HUES48 (cell line): ENCODE measurements at regions not wholly inside any gene's neighbourhood (a gene's known extent, or its start where the extent isn't known, plus 50 kb on each side); places are given as distances from the start of the nearest gene placed in this dataset.

Source experiments
- H3K27ac ChIP-seq: one replicate; pipeline ENCODE4 v1.7.0; 2013; ENCODE audit warnings: low read depth, low read length, inconsistent platforms
- H3K27me3 ChIP-seq: 2 replicates; pipeline ENCODE4 v1.6.1; 2013; ENCODE audit warnings: mild to moderate bottlenecking, low read length; ENCODE audit not compliant: control insufficient read depth, insufficient read depth
- H3K36me3 ChIP-seq: 2 replicates; pipeline ENCODE4 v1.6.1; 2013; ENCODE audit warnings: low read length; ENCODE audit not compliant: control insufficient read depth, insufficient read depth
- H3K4me1 ChIP-seq: 2 replicates; pipeline ENCODE4 v1.6.1; 2013; ENCODE audit warnings: mild to moderate bottlenecking, low read length; ENCODE audit not compliant: control insufficient read depth, insufficient read depth
- H3K4me3 ChIP-seq: 2 replicates; pipeline ENCODE4 v1.5.1; 2013; ENCODE audit warnings: mild to moderate bottlenecking, low read depth, low read length
- H3K9ac ChIP-seq: 2 replicates; pipeline ENCODE4 v1.6.1; 2013; ENCODE audit warnings: mild to moderate bottlenecking, low read depth, low read length, moderate library complexity
- H3K9me3 ChIP-seq: 2 replicates; pipeline ENCODE4 v1.6.1; 2013; ENCODE audit warnings: low read length; ENCODE audit not compliant: control insufficient read depth, insufficient read depth

DNA sequence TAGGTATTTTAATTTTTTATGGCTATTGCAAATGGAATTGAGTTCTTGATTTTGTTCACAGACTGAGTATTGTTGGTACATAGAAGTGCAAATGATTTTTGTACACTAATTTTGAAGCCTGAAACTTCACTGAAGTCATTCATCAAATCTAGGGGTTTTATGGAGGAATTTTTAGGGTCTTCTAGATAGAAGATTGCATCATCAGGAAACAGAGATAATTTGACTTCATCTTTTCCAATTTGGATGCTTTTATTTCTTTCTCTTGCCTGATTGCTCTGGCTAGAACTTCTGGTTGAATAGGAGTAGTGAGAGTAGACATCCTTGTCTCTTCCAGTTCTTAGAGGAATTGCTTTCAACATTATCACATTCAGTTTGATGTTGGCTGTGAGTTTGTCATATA lies 58.2 kb upstream of the SNCAIP start:
- H3K36me3 ChIP-seq, result no peaks in the 10 kb centered on the region
- peaks cover 9% of the 10 kb centered on the region; the same call in 1 of the 2 replicates for H3K9me3 ChIP-seq
- H3K27ac ChIP-seq, result no peak overlapping the region
- H3K27me3 ChIP-seq, result no peaks in the 10 kb centered on the region
- H3K4me3 ChIP-seq, result no peak overlapping the region
- no peak overlapping the region for H3K9ac ChIP-seq
- H3K4me1 ChIP-seq, result no peaks in the 10 kb centered on the region

- Histone ChIP-seq H3K9me3 (peaks cover 9% of the 10 kb centered on the region; the same call in 1 of the 2 replicates), H3K27ac (no peak overlapping the region), H3K4me3 (no peak overlapping the region), H3K4me1 (no peaks in the 10 kb centered on the region), H3K27me3 (no peaks in the 10 kb centered on the region), H3K36me3 (no peaks in the 10 kb centered on the region), H3K9ac (no peak overlapping the region)
Measured at GRCh38 chr5:122256388-122256787, 55.6 kb upstream of the SNCAIP start.

- no peak overlapping the region for H3K4me3 ChIP-seq
- no peak overlapping the region for H3K27ac ChIP-seq
- no peaks in the 10 kb centered on the region for H3K4me1 ChIP-seq
- no peak overlapping the region for H3K9ac ChIP-seq
- H3K27me3 ChIP-seq, result no peaks in the 10 kb centered on the region
- peaks cover 9% of the 10 kb centered on the region; the same call in 1 of the 2 replicates for H3K9me3 ChIP-seq
- H3K36me3 ChIP-seq, result no peaks in the 10 kb centered on the region
Measured at GRCh38 chr5:122257000-122257399, 55.0 kb upstream of the SNCAIP start.

- peaks cover 2% of the 10 kb centered on the region; the same call in 1 of the 2 replicates for H3K4me1 ChIP-seq
- H3K27ac ChIP-seq, result no peak overlapping the region
- H3K9ac ChIP-seq, result no peak overlapping the region
- H3K9me3 ChIP-seq, result peaks cover 4% of the 10 kb centered on the region; the same call in 1 of the 2 replicates
- no peaks in the 10 kb centered on the region for H3K27me3 ChIP-seq
- no peaks in the 10 kb centered on the region for H3K36me3 ChIP-seq
- H3K4me3 ChIP-seq, result no peak overlapping the region
Measured at GRCh38 chr5:122258241-122258640, 53.8 kb upstream of the SNCAIP start.

DNA sequence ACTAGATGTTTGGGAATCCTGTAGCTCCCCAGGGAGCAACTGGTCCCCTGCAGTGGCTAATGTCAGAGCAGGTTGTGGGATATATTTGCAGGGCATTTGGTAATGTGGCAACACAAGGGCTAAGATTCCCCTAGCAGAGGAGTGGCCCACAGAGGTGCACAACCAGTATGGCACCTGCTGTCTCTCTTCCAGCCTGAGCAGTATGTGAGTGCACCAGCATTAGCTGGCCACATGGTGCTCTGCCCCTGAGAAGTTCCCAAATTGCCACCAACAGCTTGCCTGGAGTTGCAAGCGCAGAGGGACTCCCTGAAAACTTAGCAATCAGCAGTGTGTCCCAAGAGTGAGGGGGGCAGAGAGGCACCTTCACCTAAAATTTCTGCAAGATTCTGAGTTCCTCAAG lies 53.2 kb upstream of the SNCAIP start:
- H3K36me3 ChIP-seq, result no peaks in the 10 kb centered on the region
- no peak overlapping the region for H3K27ac ChIP-seq
- peaks cover 4% of the 10 kb centered on the region; the same call in 1 of the 2 replicates for H3K9me3 ChIP-seq
- H3K27me3 ChIP-seq, result no peaks in the 10 kb centered on the region
- no peak overlapping the region for H3K9ac ChIP-seq
- no peak overlapping the region for H3K4me3 ChIP-seq
- peaks cover 8% of the 10 kb centered on the region; the same call in 1 of the 2 replicates for H3K4me1 ChIP-seq

DNA sequence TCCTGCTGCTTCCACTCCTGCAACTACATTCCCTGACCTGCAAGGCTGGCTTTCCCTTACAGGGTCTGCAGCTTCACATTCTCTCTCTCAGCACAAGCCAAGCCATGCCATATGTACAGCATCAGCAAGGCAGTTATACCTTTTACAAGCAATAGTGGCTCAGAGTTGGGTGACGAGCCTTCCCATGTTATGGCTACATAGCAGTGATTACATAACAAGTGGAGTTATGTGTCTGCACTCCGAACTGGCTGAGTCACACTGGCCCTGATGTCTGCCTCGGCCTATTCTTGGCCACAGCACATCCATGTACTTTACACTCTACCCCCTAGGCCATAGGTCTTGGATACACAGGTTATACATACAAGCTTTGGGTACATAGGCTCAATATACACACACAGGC lies 52.0 kb upstream of the SNCAIP start:
- Histone ChIP-seq H3K27ac (no peak overlapping the region), H3K36me3 (no peaks in the 10 kb centered on the region), H3K4me3 (no peak overlapping the region), H3K9ac (no peak overlapping the region), H3K4me1 (peaks cover 15% of the 10 kb centered on the region; the same call in 1 of the 2 replicates), H3K9me3 (peaks cover 4% of the 10 kb centered on the region; the same call in 1 of the 2 replicates), H3K27me3 (no peaks in the 10 kb centered on the region)

DNA sequence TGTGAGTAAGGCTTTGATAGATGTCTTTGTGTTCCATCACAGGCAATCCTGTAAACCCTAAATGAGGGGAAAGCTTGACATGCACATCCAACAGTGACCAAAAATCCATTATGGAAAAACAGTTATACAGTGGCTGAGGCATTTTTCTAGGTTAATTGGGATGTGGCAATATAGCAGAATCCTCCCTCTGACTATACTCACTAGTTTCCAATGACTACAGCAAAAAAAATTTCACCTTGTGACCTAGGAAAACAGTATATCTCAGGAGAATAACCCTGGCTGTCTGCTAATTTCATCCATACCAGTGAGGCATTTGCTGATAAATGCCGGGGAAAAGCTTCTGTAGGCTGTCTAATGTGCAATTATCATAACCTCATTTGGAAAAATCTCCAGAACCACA lies 49.9 kb upstream of the SNCAIP start:
- no peak overlapping the region for H3K4me3 ChIP-seq
- H3K4me1 ChIP-seq, result peaks cover 15% of the 10 kb centered on the region; the same call in 1 of the 2 replicates
- no peak overlapping the region for H3K9ac ChIP-seq
- H3K36me3 ChIP-seq, result no peaks in the 10 kb centered on the region
- no peaks in the 10 kb centered on the region for H3K27me3 ChIP-seq
- H3K27ac ChIP-seq, result no peak overlapping the region
- no peaks in the 10 kb centered on the region for H3K9me3 ChIP-seq
